ENCODE measurements at regions not wholly inside any gene's neighbourhood (a gene's known extent, or its start where the extent isn't known, plus 50 kb on each side); places are given as distances from the start of the nearest gene placed in this dataset.

- H3K4me3 ChIP-seq (ENCODE audit: low read length) = no peak overlapping the region
- no peak overlapping the region for H3K4me2 ChIP-seq (ENCODE audit: low read depth, low read length, poor library complexity, severe bottlenecking)
- no peak overlapping the region for H3K27ac ChIP-seq (ENCODE audit: low read length)
- no peaks in the 10 kb centered on the region for H4K20me1 ChIP-seq (ENCODE audit: insufficient read depth, low read depth, low read length)
- no peak overlapping the region for H3K9ac ChIP-seq (ENCODE audit: low read length)
- peaks cover 45% of the 10 kb centered on the region for H3K9me3 ChIP-seq (ENCODE audit: low read length)
- H3K9me2 ChIP-seq (replicated peaks; ENCODE audit: insufficient read depth, low read length) = no peaks in the 10 kb centered on the region
- no peaks in the 10 kb centered on the region for H3K4me1 ChIP-seq (ENCODE audit: low read length)
- H3K79me2 ChIP-seq (ENCODE audit: low read length) = no peaks in the 10 kb centered on the region
- DNase-seq = no peak
- H3K36me3 ChIP-seq (ENCODE audit: insufficient read depth, low read length) = no peaks in the 10 kb centered on the region
- no peak overlapping the region for H2AFZ ChIP-seq (ENCODE audit: low read length)
- no peaks in the 10 kb centered on the region for H3K27me3 ChIP-seq (ENCODE audit: low read length)
These were observed 739.9 kb upstream of the NR2F2 start for GRCh38 chr15:95590533-95591044.

DNA sequence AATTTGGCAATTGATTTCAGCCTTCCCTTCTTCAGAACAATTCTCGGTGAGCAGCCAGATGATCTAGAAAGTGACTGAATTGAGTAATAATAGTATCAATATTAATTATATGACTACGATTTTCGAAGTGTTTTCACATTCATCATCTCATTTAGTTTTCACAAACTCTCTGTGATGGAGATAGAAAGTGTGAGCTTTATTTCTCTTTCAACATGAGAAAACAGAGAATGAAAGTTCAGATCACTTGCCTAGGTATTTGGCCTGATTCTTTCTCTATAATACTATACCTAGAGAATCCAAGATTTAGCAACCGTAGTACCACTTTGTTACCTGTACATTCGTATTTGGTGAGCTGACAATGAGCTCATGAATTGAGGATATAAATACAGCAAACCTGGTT lies 739.2 kb upstream of the NR2F2 start:
- Histone ChIP-seq H3K9me2 (replicated peaks; ENCODE audit: insufficient read depth, low read length) (no peaks in the 10 kb centered on the region), H3K36me3 (ENCODE audit: insufficient read depth, low read length) (no peaks in the 10 kb centered on the region), H3K9ac (ENCODE audit: low read length) (no peak overlapping the region), H3K4me3 (ENCODE audit: low read length) (no peak overlapping the region), H3K9me3 (ENCODE audit: low read length) (peaks cover 43% of the 10 kb centered on the region), H3K27ac (ENCODE audit: low read length) (no peak overlapping the region), H4K20me1 (ENCODE audit: insufficient read depth, low read depth, low read length) (no peaks in the 10 kb centered on the region), H3K27me3 (ENCODE audit: low read length) (no peaks in the 10 kb centered on the region), H3K4me2 (ENCODE audit: low read depth, low read length, poor library complexity, severe bottlenecking) (no peak overlapping the region), H2AFZ (ENCODE audit: low read length) (no peak overlapping the region), H3K79me2 (ENCODE audit: low read length) (no peaks in the 10 kb centered on the region), H3K4me1 (ENCODE audit: low read length) (no peaks in the 10 kb centered on the region)
- DNase-seq = no peak

GRCh38 chr15:95591886-95592285 lies 738.6 kb upstream of the NR2F2 start:
- Histone ChIP-seq H3K9ac (ENCODE audit: low read length) (no peak overlapping the region), H3K9me3 (ENCODE audit: low read length) (peaks cover 37% of the 10 kb centered on the region), H3K79me2 (ENCODE audit: low read length) (no peaks in the 10 kb centered on the region), H3K36me3 (ENCODE audit: insufficient read depth, low read length) (no peaks in the 10 kb centered on the region), H3K27ac (ENCODE audit: low read length) (no peak overlapping the region), H4K20me1 (ENCODE audit: insufficient read depth, low read depth, low read length) (no peaks in the 10 kb centered on the region), H3K4me1 (ENCODE audit: low read length) (no peaks in the 10 kb centered on the region), H3K4me3 (ENCODE audit: low read length) (no peak overlapping the region), H3K4me2 (ENCODE audit: low read depth, low read length, poor library complexity, severe bottlenecking) (no peak overlapping the region), H3K9me2 (replicated peaks; ENCODE audit: insufficient read depth, low read length) (no peaks in the 10 kb centered on the region), H2AFZ (ENCODE audit: low read length) (no peak overlapping the region), H3K27me3 (ENCODE audit: low read length) (no peaks in the 10 kb centered on the region)
- no peak for DNase-seq

DNA sequence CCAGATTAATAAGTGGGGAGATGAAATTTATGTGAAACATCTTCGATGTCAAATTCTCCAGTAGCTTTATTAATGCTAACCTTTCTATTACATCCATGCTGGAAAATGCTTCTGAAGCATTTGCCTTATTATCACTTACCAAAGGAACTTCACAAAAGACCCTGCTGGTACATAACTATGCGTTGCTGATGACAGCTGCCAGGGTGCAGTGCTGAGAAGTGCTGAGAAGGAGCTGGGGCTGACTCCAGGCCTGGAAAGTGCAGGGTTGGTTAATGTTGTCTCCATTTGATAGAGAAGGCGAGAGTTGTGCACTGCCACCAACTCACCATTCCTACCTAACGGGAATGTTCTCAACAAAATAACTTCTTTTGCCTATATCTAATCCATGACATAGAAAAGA lies 736.0 kb upstream of the NR2F2 start:
- H3K9me3 ChIP-seq (ENCODE audit: low read length) = peaks cover 22% of the 10 kb centered on the region
- no peaks in the 10 kb centered on the region for H3K79me2 ChIP-seq (ENCODE audit: low read length)
- H3K4me2 ChIP-seq (ENCODE audit: low read depth, low read length, poor library complexity, severe bottlenecking) = no peak overlapping the region
- no peaks in the 10 kb centered on the region for H4K20me1 ChIP-seq (ENCODE audit: insufficient read depth, low read depth, low read length)
- no peaks in the 10 kb centered on the region for H3K4me1 ChIP-seq (ENCODE audit: low read length)
- no peaks in the 10 kb centered on the region for H3K27me3 ChIP-seq (ENCODE audit: low read length)
- no peak overlapping the region for H2AFZ ChIP-seq (ENCODE audit: low read length)
- H3K27ac ChIP-seq (ENCODE audit: low read length) = no peak overlapping the region
- DNase-seq = no peak
- H3K9ac ChIP-seq (ENCODE audit: low read length) = no peak overlapping the region
- no peak overlapping the region for H3K4me3 ChIP-seq (ENCODE audit: low read length)
- H3K9me2 ChIP-seq (replicated peaks; ENCODE audit: insufficient read depth, low read length) = no peaks in the 10 kb centered on the region
- no peaks in the 10 kb centered on the region for H3K36me3 ChIP-seq (ENCODE audit: insufficient read depth, low read length)

DNA sequence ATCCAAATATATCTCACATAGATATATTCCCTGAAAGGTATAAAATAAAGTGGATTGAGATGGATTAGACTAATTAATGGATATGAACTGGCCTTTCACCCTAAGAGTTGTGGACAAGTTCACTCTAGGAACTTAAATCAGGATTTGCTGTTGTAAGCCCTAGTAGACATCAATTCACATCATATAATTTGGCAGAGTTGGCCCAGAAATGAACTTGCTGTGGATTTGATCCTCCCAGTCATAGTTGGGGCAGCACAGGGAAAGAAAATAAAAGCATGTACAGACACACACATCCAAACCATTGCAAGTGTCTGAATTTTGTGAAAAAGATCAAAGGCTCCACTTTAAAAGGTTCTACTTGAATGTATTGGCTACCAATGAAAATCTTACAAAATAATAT lies 734.7 kb upstream of the NR2F2 start:
- DNase-seq = no peak
- no peak overlapping the region for H3K4me3 ChIP-seq (ENCODE audit: low read length)
- H3K4me2 ChIP-seq (ENCODE audit: low read depth, low read length, poor library complexity, severe bottlenecking) = no peak overlapping the region
- H3K79me2 ChIP-seq (ENCODE audit: low read length) = no peaks in the 10 kb centered on the region
- no peaks in the 10 kb centered on the region for H4K20me1 ChIP-seq (ENCODE audit: insufficient read depth, low read depth, low read length)
- no peaks in the 10 kb centered on the region for H3K27me3 ChIP-seq (ENCODE audit: low read length)
- H3K27ac ChIP-seq (ENCODE audit: low read length) = no peak overlapping the region
- H3K9me2 ChIP-seq (replicated peaks; ENCODE audit: insufficient read depth, low read length) = no peaks in the 10 kb centered on the region
- H3K4me1 ChIP-seq (ENCODE audit: low read length) = no peaks in the 10 kb centered on the region
- no peak overlapping the region for H2AFZ ChIP-seq (ENCODE audit: low read length)
- no peak overlapping the region for H3K9ac ChIP-seq (ENCODE audit: low read length)
- peaks cover 34% of the 10 kb centered on the region for H3K9me3 ChIP-seq (ENCODE audit: low read length)
- no peaks in the 10 kb centered on the region for H3K36me3 ChIP-seq (ENCODE audit: insufficient read depth, low read length)

DNA sequence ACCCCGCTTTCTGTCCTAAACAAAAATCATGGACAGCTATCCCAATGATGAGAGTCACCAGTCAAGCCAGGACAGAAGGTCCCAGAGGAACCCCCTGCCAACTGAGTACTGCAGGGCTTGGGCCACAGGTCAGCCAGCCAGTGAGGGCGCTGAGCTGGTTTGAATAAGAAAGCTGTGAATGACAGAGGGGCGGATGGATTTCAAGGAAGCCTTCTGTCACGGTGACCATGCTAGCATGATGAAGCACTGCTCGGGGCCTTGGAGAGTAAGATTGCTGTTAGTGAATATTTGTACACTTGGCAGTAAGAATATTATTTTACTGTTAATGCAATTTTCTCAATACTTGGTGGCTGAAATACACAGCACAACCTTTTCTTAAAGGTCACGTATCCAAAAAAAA lies 734.0 kb upstream of the NR2F2 start:
- no peaks in the 10 kb centered on the region for H3K9me2 ChIP-seq (replicated peaks; ENCODE audit: insufficient read depth, low read length)
- no peak overlapping the region for H3K4me3 ChIP-seq (ENCODE audit: low read length)
- no peaks in the 10 kb centered on the region for H4K20me1 ChIP-seq (ENCODE audit: insufficient read depth, low read depth, low read length)
- no peak overlapping the region for H2AFZ ChIP-seq (ENCODE audit: low read length)
- peaks cover 34% of the 10 kb centered on the region for H3K9me3 ChIP-seq (ENCODE audit: low read length)
- no peak overlapping the region for H3K27ac ChIP-seq (ENCODE audit: low read length)
- no peak overlapping the region for H3K4me2 ChIP-seq (ENCODE audit: low read depth, low read length, poor library complexity, severe bottlenecking)
- no peak overlapping the region for H3K9ac ChIP-seq (ENCODE audit: low read length)
- H3K79me2 ChIP-seq (ENCODE audit: low read length) = no peaks in the 10 kb centered on the region
- no peak for DNase-seq
- H3K4me1 ChIP-seq (ENCODE audit: low read length) = no peaks in the 10 kb centered on the region
- H3K36me3 ChIP-seq (ENCODE audit: insufficient read depth, low read length) = no peaks in the 10 kb centered on the region
- H3K27me3 ChIP-seq (ENCODE audit: low read length) = no peaks in the 10 kb centered on the region

DNA sequence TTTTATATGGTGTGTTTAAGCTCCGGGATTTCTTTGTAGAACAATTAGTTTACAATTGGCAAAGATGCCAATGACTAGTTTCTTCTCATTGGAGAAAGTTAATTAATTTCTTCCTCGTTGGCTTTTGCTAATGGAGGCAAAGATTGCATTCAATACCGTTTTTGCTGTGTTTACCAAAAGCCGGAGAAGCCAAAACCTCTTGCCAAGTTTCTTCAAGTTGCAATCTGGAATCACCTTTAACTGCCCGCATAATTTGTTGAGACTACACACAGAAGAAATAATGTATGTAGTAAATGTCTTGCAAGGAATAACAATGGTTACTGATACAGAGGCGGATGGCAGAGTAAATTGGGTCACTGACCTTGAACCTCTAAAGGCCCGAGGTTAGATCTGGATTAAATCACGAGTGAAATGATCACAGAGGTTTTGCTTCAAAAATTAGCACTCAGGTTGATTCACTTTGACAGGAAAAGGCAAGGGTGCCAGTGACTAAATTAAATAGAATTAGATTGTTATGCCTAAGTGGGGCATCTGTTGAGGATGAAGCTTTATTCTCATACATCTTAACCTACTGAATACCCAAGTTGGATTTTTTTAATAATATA lies 732.1 kb upstream of the NR2F2 start:
- no peak overlapping the region for H3K9ac ChIP-seq (ENCODE audit: low read length)
- no peaks in the 10 kb centered on the region for H3K79me2 ChIP-seq (ENCODE audit: low read length)
- no peaks in the 10 kb centered on the region for H3K4me1 ChIP-seq (ENCODE audit: low read length)
- no peaks in the 10 kb centered on the region for H3K9me2 ChIP-seq (replicated peaks; ENCODE audit: insufficient read depth, low read length)
- H3K27me3 ChIP-seq (ENCODE audit: low read length) = no peaks in the 10 kb centered on the region
- peaks cover 30% of the 10 kb centered on the region for H3K9me3 ChIP-seq (ENCODE audit: low read length)
- H3K4me2 ChIP-seq (ENCODE audit: low read depth, low read length, poor library complexity, severe bottlenecking) = no peak overlapping the region
- H3K36me3 ChIP-seq (ENCODE audit: insufficient read depth, low read length) = no peaks in the 10 kb centered on the region
- no peak for DNase-seq
- no peak overlapping the region for H2AFZ ChIP-seq (ENCODE audit: low read length)
- H4K20me1 ChIP-seq (ENCODE audit: insufficient read depth, low read depth, low read length) = no peaks in the 10 kb centered on the region
- H3K27ac ChIP-seq (ENCODE audit: low read length) = no peak overlapping the region
- no peak overlapping the region for H3K4me3 ChIP-seq (ENCODE audit: low read length)

GRCh38 chr15:95600367-95600766 lies 730.1 kb upstream of the NR2F2 start:
- Histone ChIP-seq H4K20me1 (ENCODE audit: insufficient read depth, low read depth, low read length) (no peaks in the 10 kb centered on the region), H3K9me2 (replicated peaks; ENCODE audit: insufficient read depth, low read length) (no peaks in the 10 kb centered on the region), H3K79me2 (ENCODE audit: low read length) (no peaks in the 10 kb centered on the region), H3K36me3 (ENCODE audit: insufficient read depth, low read length) (no peaks in the 10 kb centered on the region), H3K9me3 (ENCODE audit: low read length) (peaks cover 25% of the 10 kb centered on the region), H3K27me3 (ENCODE audit: low read length) (no peaks in the 10 kb centered on the region), H3K9ac (ENCODE audit: low read length) (no peak overlapping the region), H3K4me2 (ENCODE audit: low read depth, low read length, poor library complexity, severe bottlenecking) (no peak overlapping the region), H2AFZ (ENCODE audit: low read length) (no peak overlapping the region), H3K4me1 (ENCODE audit: low read length) (no peaks in the 10 kb centered on the region), H3K27ac (ENCODE audit: low read length) (no peak overlapping the region), H3K4me3 (ENCODE audit: low read length) (no peak overlapping the region)
- DNase-seq = no peak

All from Karpas-422 (cell line).